ENCODE measurements at regions not wholly inside any gene's neighbourhood (a gene's known extent, or its start where the extent isn't known, plus 50 kb on each side); places are given as distances from the start of the nearest gene placed in this dataset.

DNA sequence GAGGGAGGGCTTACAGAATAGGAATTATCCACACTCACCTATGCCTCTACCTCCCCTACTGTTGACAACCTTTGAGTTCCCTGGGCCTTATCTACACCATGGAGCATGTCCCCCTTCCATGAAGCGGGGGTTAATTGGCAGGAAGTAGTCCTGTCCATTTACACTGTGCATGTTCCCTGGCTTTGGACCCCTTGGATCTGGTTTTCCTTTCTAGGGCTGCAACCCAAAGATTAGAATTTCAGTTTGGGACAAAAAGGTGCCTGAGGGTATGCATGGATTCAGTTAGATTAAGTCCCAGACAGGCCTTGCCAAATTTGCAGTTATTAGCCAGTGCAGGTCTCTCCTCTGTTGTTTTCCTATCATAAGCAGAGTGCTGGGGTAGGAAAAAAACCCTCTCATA lies 180.3 kb downstream of the CMPK2 start:
- no peak for DNase-seq

DNA sequence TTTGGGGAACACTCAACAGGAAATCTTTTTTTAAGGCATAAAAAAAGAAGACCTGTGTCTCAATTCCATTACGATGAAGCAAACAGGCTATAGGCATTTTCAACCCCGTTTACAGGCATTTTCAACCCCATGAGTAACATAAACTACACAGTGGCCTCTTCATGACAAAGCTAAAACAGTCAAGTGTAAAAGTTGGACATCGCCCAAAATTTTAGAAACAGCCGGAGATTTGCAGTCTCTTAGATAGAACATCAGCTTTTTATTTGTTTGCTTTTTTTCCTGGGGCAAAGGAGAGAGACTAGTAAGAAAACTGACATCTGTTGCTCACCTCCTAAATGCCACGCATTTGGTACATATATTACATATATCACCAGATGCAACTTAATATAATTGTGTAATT lies 173.7 kb downstream of the CMPK2 start:
- DNase-seq: no peak

DNA sequence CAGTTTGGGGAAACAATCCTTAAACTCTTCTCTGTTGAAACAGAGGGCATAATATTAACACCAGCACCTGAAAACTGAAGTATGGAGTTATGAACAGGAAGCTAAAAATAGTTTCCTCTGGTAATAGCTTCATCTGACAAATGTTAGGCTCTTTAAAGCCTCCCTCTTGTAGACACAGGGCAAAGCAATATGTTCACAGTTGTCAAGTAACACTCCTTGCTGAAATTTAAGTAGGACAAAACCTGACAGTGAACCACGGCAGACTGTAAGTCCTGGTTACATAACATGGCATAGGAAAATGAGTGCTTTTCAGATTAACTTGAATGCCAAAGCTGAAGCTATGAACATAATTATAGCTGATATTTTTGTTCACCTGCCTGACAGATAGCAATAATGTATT lies 172.9 kb downstream of the CMPK2 start:
- DNase-seq: no peak

DNA sequence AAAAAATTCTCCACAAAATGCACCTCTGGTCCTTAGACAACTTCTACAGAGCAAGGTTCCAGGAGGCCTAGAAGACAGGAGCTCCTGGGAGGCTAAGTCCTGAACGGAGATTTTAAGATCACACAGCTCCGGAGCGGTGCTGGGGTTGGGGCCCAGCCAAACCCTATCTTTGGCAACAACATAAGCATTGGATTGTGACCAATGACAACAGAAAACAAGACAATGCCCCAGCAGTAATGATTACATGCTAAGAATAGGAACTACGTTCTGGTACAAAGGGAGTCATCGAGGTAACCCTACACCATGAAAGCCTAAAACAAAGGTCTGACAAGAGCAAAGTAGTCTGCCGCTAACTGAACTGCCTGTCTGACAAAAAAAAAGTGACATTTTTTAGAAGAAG lies 171.2 kb downstream of the CMPK2 start:
- no peak for DNase-seq

DNA sequence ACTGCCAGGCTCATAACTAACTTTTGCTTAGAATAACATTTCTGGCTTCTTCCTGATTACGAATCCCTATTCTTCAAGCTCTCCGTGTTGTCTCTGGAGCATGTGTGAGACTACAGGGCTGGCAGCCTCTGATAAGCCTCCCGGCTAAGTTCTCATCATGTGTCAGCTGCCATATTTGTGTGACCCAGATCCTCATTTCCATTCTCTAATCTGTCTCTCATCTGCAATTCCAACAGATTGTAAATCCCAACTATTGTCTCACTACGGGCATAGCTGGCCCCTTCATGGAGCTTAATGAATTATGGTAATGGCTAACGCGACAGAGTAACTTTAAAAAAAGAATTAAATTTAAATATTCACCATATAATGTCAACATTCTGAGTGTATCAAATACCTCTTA lies 165.4 kb downstream of the CMPK2 start:
- DNase-seq: no peak

DNA sequence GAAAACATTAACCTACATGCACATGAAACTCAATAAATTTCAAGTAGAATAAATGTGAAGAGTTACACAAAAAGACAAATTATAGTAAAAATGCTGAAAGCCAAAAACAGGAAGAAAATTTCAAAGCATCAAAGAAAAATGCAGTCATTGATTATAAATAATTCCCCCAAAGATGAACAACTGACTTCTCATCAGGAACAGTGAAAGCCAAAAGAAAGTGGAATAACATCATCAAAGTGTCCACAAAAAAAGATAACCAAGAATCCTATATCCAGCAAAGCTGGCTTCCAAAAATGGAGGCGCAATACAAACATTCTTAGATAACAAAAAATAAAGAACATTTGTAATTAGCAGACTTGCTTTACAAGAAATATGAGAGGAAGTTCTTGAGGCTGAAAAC lies 161.6 kb downstream of the CMPK2 start:
- no peak for DNase-seq

DNA sequence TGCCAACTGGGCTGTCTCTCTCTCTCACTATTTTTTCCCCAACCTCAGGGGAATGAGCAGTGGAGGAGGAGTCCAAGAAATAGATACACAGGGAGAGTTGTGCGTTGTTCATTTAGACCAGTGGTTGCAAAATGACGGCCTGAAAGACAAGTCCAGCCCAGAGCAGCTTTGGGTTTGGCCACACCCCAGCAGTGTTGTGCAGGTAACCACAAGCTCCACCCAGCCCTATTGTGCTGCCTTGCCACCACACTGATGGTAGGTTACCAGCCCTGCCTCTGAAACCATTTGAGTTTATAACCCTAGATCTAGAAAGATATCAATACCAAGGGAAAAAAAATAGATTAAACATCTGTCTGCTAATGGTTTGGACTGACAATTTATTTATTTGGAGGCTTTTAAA lies 144.3 kb downstream of the CMPK2 start:
- DNase-seq: no peak

DNA sequence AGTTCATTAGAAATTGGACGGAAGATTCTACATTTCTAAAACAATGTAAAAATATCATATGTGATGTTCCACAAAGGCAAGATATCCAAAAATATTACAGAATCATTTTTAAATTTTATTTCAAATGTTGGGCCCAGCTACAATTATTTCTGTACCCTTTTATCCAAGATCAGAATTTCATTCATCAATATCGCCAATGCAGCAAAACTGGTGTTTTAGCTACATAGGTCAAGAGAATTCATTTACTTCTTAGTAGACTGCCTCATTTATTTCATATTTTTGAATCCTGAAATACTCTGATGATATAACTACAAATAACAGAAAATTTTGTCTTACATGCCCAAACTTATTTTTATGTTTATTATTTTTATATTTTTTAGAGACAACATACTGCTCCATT lies 143.1 kb downstream of the CMPK2 start:
- no peak for DNase-seq

DNA sequence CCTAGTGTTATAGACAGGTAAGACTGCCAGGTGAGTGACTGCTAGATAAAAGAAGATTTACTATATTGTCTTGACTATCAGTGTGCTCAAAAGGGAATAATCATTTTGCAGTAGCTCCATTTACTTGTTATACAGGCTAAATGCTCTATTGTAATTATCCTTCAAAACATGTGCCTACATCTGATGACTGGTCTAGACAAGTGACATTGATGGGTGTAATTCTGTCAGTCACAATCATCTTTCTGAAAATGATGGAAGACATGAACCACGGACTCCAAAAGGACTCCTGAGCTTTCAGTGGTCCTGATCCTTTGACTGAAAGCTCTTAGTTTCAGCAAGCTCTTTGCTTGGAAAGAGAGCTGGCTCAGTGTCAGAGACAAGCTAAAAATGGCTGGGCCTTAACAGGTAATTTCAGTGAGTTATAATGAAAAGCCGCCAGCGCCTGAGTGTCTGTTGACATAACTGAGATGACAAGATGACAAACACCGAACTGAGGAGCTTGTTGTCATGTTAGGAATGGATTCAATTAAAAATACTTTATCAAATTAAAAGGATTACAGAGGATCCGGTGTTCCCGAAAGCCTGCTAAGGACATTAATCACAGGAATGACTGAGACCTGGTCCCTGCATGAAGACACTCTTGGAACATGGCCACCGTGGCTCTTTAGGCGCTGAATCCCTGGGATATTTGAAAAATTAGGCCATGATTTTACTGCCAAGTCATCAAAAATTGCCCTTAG lies 141.7 kb downstream of the CMPK2 start:
- DNase-seq: no peak

DNA sequence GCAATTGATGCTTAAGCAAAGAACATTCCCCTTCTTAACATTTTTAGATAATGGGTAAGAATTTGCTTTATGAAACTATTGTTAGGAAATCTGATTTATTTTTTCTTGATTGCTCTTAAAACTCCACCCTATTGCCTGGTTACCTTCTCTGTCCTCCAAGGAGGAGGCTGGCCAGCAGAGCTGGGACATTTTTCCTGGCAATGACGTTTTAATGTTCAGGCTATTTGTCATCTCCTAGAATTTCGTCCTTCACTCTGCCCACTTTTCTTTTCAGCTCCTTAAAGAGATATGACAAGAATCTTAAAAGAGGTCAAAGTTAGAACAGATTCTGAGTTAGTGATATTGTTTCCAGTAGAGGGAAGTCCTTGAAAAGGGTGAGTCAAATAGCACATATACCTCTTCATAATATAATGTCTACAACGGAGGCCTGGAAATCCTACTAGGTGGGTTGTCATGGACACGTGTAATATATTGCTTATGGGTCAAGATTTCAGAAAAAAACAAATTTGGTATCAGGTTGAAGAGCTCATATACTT lies 141.0 kb downstream of the CMPK2 start:
- DNase-seq: no peak

DNA sequence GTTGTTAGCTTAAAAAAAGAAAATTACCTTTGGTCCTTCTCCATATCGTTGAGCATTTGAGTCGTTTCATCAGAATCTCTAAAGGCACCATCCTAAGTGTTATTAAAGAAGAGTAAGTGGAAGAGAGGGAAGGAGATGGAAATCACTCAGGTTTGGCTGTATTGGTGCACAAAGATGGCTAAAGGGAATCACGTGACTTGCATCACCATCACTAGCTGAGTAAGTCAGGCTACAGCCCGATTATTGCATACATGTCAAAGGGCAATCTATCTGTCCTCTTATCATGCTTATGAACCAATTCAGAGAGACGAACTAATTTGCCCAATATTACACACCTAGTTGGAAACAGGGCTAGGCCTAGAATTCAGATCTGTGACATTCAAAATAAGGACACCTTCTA lies 137.6 kb downstream of the CMPK2 start:
- no peak for DNase-seq

DNA sequence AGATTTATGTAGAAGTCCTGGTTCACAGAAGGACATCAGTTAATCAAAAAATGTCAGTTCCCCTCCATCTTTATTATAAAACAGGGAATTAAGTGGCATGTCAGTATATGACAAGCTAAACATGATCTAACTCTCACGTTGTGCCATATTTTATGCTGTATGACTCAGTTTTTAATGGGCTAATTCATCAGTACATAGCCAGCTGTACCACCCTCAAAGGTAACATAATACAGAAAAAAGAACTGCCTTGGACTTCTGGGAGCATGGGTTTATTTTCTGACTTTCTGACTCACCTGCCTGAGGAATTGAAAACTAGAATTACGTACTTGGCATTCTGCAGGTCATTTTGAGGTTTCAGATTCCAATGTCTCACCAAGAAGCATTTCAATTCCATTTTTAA lies 135.7 kb downstream of the CMPK2 start:
- no peak for DNase-seq

DNA sequence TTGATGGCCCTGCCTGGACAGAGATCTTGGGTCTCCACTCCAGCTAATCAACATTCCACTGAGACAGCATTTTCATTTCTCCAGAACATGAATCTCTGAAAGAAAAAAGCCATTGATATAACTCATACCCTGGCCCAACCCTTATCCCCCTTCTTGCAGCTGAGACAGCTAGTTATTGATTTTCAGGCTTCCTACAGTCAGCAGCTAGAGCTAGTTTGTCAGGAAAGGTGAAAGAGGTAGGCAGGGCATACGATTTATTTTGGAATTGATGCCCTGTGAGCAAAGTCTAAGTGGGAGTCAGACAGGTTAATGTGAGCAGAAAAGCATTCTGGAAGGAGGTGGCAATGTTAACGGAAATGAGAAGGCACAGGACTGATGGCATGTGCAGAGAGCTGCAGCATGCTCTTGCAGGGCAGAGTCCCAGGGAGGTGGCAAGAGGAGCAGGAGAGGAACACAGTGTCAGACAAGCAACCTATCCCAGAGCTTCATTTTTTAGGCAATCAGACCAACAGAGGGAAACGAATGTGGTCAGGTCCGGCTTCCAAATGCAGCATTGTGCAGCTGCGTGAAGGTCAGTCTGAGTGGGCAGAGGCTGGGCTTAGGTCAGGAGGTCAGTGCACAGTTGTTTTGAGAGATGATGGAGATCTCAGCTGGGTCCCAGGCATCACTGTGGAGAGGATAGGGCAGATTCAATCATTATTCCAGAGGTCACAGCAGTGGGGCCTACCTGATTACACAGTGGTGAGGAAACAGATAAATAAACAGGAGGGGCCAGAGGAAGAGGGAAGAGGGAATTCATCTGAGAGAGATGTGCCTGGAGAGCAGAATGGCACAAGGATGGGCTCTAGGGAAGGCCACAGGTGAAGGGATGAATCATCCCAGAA lies 134.8 kb downstream of the CMPK2 start:
- DNase-seq: no peak

DNA sequence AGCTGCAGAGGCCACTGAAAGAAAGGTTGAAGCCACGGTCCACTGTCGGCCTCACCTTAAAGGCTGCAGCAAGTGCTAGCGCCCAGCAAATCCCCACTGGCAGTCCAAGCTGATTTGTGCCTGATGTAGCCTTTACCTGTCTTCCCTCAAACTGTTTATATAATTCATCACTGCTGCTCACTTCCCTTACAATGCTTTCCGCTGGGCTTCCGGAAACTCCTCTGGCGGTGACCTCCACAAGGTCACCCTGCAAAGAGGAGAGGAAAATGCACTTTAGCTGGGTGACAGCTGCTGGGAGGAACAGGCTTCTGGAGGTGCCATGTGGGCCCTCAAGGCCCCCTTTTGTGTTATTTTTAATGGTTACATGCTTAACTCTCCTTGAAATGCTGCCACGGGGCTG lies 126.2 kb downstream of the CMPK2 start:
- no peak for DNase-seq

DNA sequence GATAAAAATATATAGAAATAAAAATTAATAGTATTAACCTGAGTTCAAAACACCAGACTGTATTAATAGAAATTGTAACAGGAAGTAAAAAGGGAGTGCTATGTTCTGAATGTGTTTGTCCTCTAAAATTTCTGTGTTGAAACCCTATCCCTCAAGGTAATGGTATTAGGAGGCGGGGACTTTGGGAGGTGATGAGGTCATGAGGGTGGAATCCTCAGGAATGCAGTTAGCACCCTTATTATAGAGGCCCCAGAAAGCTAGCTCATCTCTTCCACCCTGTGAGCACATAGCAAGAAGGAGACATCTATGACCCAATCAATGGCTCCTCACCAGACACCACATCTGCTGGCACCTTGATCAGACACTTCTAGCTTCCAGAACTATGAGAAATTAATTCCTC lies 124.5 kb downstream of the CMPK2 start:
- DNase-seq: no peak

DNA sequence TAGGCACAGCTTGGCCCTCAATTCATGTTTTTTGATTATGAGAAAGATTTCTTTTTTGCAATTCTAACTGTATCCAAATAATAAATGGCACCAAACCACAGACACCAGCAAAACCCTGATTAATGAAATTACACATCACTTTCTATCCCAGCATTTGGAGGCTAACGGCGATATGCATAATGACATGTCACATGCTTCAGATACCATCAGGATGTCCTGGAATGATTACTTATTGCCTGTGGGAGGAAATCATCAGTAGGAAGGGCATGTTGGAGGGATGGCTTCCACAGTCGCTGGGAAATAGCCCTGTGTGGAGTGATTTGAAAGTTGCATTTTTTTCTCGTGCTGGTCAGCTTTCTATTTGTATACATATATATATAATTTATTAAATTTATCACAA lies 121.7 kb downstream of the CMPK2 start:
- DNase-seq: no peak

DNA sequence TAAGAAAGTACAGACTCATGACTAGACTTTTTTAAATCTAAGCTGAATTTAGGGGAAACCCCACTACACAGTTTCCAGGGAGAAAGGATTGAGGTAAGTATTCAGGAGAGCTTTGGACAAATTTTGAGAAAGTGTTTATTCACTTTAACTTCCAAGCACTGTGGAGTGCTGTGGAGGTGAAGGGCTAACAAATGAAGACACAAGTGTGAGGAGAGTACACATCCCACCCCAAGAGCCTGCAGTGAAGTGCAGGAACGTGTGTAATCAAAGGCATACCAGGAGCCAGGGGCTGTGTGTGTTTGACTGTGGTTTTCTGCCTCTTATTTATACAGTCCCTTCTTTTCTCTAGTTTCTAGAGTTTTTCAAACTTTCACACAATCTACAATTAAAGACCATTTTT lies 118.3 kb downstream of the CMPK2 start:
- DNase-seq: no peak

DNA sequence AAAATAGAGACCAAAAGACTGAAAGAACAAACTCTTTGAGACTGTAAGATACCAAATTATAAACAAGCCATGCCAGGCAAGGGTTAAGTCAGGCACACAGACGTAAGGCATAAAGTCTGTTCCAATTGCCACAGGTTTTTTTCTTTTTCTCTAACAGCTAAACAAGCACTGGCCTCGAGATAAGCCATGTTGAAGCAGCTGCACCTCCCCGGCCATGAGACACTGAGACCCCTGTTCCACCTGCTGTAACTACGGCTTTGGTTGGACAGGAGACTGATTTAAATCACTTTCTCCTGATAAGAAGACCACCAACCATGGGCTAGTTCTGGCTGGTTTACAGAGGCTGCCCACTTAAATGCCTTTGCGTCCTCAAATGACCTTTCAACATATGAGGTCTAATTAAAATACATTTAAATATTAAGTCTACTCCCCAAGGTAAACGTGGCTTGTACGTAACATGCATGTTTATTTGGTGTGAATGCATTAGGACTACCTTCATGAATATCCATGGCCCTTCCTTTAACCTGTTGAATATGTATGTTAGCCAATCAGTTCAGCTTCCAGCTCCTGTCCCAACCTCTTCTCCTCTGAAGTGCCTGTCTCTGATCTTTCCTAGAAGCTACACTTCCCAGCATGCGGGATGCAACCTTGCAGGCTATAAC lies 117.2 kb downstream of the CMPK2 start:
- no peak for DNase-seq

DNA sequence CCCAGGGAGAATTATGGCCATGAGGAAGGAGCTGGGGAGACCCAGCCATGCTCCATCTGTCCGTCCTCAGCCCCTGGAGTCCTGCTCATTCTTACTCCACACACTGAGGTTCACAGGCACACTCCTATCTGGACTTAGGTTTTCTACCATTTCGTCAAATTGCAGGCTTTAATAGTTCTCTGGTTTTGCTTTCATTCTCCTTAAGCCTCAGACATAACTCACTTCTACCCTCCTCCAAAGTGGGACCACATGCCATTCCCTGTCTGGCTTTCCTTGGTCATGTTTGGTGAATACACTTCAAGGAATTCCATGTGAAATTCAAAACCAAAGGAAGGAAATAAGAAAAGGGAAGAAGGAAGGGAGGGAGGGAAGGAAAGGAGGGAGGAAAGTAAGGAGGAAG lies 115.7 kb downstream of the CMPK2 start:
- no peak for DNase-seq

DNA sequence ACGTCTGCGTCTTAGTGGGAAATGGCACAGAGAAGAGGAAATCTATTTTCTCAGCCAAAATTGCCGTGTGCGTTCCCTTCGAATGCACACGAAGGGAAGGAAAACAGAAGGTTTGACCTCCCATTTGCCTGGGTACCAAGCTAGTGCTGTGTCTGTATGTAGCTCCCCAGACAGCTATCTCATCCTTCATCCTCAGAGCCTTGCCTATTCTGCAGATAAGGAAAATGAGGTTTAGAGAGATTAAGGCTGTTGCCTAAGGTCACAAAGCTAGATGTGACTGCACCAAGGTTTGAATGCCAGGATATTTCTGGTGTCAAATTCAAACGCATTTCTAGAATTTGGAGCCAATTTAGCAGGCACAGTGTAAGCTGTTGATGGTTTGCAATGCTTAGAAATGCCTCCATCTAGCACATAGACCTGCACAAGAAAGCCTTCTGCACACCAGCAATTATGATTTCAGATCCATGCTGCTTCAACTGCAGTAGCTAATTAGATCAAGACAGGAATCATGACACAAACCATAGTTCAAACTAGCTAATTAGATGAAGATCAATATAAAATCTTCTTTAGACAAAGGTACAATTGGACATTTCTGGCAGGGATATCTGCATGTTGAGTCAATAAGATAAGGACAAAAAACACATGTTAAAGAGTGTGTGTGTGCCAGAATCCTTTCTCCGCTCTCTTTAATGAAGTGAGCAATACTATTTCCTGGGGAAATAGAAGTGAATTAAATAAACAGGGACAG lies 115.1 kb downstream of the CMPK2 start:
- no peak for DNase-seq

DNA sequence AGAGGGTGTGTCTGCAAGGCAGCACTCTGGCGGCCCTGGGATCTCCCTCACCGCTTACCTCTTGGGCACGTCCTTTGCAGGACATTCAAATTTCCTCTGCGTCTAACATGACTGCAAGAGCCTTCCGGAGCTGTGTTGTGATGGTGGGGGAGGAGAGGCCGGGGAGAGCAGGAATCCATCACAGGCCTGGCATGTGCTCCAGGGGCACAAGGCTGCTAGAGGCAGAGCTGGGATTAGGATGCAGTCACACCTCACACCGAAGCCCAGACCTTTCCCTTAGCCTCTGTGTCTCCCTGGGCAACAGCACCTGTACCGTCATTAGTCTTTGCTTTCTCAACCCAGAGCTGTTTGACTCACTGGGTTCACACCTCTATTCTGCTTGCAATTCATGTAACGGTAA lies 111.3 kb downstream of the CMPK2 start:
- DNase-seq: no peak

DNA sequence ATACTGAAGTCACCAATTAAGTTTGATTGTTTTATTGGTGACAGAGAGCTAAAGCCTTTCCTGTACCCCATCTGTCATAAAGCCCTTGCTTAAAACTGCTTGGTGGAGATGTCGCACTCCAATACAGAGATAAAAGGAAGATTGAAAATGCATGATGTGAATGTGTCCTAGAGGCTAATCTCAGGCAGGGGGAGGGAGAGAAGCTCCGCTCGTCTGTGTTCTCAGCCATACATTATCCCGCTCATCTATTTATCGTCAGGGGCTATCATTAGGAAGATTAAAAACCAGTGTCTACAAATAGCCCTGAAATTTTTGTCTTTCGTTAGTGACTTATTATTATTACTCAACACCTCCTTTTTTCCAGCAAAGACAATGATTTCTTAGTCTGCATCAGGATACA lies 110.3 kb downstream of the CMPK2 start:
- DNase-seq: no peak

DNA sequence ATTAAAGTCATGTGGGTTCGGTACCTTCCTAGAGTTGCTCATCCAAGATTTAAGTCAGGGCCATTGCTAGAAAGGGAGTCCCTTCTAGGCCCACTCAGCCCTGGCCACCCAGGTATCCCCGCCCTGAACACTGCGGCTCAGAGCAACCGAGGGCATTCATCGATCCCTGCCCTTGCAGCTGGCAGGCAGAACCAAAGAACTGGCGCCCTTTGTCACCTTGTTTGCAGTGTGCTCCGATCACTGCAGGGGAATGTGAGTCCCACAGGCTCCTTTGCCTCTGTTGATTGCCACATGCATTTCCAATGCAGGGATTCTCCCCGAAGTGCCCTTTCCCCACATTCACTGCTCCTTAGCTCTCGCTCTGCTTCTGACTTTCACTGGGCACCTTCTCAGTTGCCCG lies 108.5 kb downstream of the CMPK2 start:
- DNase-seq: no peak
